Parathyroid adenoma (tissue), 2 donors: ENCODE measurements at regions not wholly inside any gene's neighbourhood (a gene's known extent, or its start where the extent isn't known, plus 50 kb on each side); places are given as distances from the start of the nearest gene placed in this dataset.

Source experiments
- H2AFZ ChIP-seq: fragments of 300-600 bp; sonication (generic); one replicate; pipeline ENCODE4 v1.7.0; 2017; ENCODE audit warnings: antibody characterized with exemption, mild to moderate bottlenecking
- H3K27ac ChIP-seq: fragments of 300-600 bp; sonication (generic); one replicate; pipeline ENCODE4 v1.7.0; 2017
- H3K27me3 ChIP-seq: fragments of 300-600 bp; sonication (generic); one replicate; pipeline ENCODE4 v1.7.0; 2017; ENCODE audit warnings: low read length; ENCODE audit not compliant: control insufficient read depth, insufficient read depth
- H3K36me3 ChIP-seq: fragments of 300-600 bp; sonication (generic); one replicate; pipeline ENCODE4 v1.7.0; 2017; ENCODE audit warnings: low read length; ENCODE audit not compliant: control insufficient read depth, insufficient read depth
- H3K4me1 ChIP-seq: fragments of 300-600 bp; sonication (generic); one replicate; pipeline ENCODE4 v1.7.0; 2017; ENCODE audit warnings: control low read depth
- H3K4me2 ChIP-seq: fragments of 300-600 bp; sonication (generic); one replicate; pipeline ENCODE4 v1.7.0; 2017; ENCODE audit warnings: low read length
- H3K4me3 ChIP-seq: fragments of 300-600 bp; sonication (generic); one replicate; pipeline ENCODE4 v1.7.0; 2017; ENCODE audit warnings: low read depth, low read length
- H3K79me2 ChIP-seq: fragments of 300-600 bp; sonication (generic); one replicate; pipeline ENCODE4 v1.7.0; 2017; ENCODE audit warnings: control low read depth
- H3K9ac ChIP-seq: fragments of 300-600 bp; sonication (generic); one replicate; pipeline ENCODE4 v1.7.0; 2017; ENCODE audit warnings: mild to moderate bottlenecking
- H3K9me3 ChIP-seq: fragments of 300-600 bp; sonication (generic); one replicate; pipeline ENCODE4 v1.7.0; 2017; ENCODE audit warnings: low read length; ENCODE audit not compliant: control insufficient read depth
- CTCF ChIP-seq: fragments of 300-600 bp; sonication (generic); IDR thresholded peaks from one replicate; pipeline ENCODE4 v1.7.0; 2017; ENCODE audit warnings: antibody characterized with exemption, mild to moderate bottlenecking
- donor health status: primary hyperparathyroidism.

GRCh38 chr12:125386652-125387051 lies 321.4 kb downstream of the AACS start:
- Histone ChIP-seq H3K9me3 (no peaks in the 10 kb centered on the region), H3K4me1 (no peaks in the 10 kb centered on the region), H3K27me3 (no peaks in the 10 kb centered on the region), H3K9ac (no peak overlapping the region), H3K4me2 (no peak overlapping the region), H3K27ac (no peak overlapping the region), H3K4me3 (no peak overlapping the region), H3K36me3 (no peaks in the 10 kb centered on the region), H3K79me2 (no peaks in the 10 kb centered on the region), H2AFZ (no peak overlapping the region)
- no peak for TF ChIP-seq CTCF

- H3K27me3 ChIP-seq: no peaks in the 10 kb centered on the region
- no peaks in the 10 kb centered on the region for H3K9me3 ChIP-seq
- H3K36me3 ChIP-seq: no peaks in the 10 kb centered on the region
- no peaks in the 10 kb centered on the region for H3K79me2 ChIP-seq
- H3K27ac ChIP-seq: no peak overlapping the region
- no peak overlapping the region for H2AFZ ChIP-seq
- no peak overlapping the region for H3K9ac ChIP-seq
- H3K4me2 ChIP-seq: no peak overlapping the region
- no peaks in the 10 kb centered on the region for H3K4me1 ChIP-seq
- H3K4me3 ChIP-seq: no peak overlapping the region
- TF ChIP-seq CTCF: no peak
These were observed 322.0 kb downstream of the AACS start for GRCh38 chr12:125387206-125387605.

- TF ChIP-seq CTCF: no peak
- Histone ChIP-seq H3K27me3 (no peaks in the 10 kb centered on the region), H3K36me3 (no peaks in the 10 kb centered on the region), H3K9ac (no peak overlapping the region), H3K4me2 (no peak overlapping the region), H3K4me1 (no peaks in the 10 kb centered on the region), H3K79me2 (no peaks in the 10 kb centered on the region), H3K9me3 (no peaks in the 10 kb centered on the region), H2AFZ (no peak overlapping the region), H3K4me3 (no peak overlapping the region), H3K27ac (no peak overlapping the region)
These were observed 323.9 kb downstream of the AACS start for GRCh38 chr12:125389061-125389697.

- no peaks in the 10 kb centered on the region for H3K27me3 ChIP-seq
- no peaks in the 10 kb centered on the region for H3K9me3 ChIP-seq
- H3K36me3 ChIP-seq: no peaks in the 10 kb centered on the region
- no peak overlapping the region for H3K9ac ChIP-seq
- H3K4me3 ChIP-seq: no peak overlapping the region
- H2AFZ ChIP-seq: no peak overlapping the region
- no peak for TF ChIP-seq CTCF
- H3K4me1 ChIP-seq: no peaks in the 10 kb centered on the region
- no peaks in the 10 kb centered on the region for H3K79me2 ChIP-seq
- no peak overlapping the region for H3K27ac ChIP-seq
- no peak overlapping the region for H3K4me2 ChIP-seq
These were observed 328.3 kb downstream of the AACS start for GRCh38 chr12:125393569-125393968.

- no peak for TF ChIP-seq CTCF
- H3K27me3 ChIP-seq: no peaks in the 10 kb centered on the region
These were observed 330.5 kb downstream of the AACS start for GRCh38 chr12:125395583-125396215.

More at GRCh38 chr12:125395583-125396215, 330.5 kb downstream of the AACS start:
- Histone ChIP-seq H3K9me3 (no peaks in the 10 kb centered on the region), H3K79me2 (no peaks in the 10 kb centered on the region), H3K4me2 (no peak overlapping the region), H3K4me1 (no peaks in the 10 kb centered on the region), H3K9ac (no peak overlapping the region), H3K36me3 (no peaks in the 10 kb centered on the region), H3K4me3 (no peak overlapping the region), H2AFZ (no peak overlapping the region), H3K27ac (no peak overlapping the region)
